ENCODE measurements at regions not wholly inside any gene's neighbourhood (a gene's known extent, or its start where the extent isn't known, plus 50 kb on each side); places are given as distances from the start of the nearest gene placed in this dataset.

DNA sequence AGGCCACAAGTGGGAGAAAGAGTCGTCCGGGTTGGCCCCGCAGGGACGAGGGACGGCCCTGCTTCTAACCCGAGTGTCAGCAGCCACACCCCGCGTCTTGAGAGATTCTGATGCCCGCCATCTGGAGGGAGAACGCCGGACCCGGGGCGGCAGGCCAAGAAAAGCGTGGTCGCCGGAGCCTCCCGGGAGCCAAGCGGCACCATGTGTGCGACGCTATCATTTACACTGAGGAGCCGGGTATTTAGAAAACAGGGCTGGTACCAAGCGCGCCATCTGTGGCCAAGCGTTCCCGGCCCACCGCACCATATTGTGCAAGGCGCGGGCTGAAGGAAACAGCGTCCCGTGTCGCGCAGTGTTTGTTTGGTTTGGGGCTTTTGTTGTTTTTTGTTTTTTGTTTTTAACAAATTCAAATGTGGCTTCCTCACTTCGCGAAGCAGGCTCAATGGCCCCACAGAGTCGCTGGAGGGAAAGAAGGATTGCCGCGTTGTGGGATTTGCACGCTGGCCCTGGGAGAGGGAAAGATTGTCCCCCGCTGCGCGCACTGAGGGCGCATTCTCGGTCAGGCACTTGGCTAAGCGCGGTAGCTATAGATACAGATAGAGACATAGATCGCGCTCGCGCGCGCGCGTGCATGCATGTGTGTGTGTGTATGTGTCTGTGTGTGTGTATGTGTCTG lies 153.8 kb downstream of the BCL11B start (continued):
- TF ChIP-seq, protein P1, sequence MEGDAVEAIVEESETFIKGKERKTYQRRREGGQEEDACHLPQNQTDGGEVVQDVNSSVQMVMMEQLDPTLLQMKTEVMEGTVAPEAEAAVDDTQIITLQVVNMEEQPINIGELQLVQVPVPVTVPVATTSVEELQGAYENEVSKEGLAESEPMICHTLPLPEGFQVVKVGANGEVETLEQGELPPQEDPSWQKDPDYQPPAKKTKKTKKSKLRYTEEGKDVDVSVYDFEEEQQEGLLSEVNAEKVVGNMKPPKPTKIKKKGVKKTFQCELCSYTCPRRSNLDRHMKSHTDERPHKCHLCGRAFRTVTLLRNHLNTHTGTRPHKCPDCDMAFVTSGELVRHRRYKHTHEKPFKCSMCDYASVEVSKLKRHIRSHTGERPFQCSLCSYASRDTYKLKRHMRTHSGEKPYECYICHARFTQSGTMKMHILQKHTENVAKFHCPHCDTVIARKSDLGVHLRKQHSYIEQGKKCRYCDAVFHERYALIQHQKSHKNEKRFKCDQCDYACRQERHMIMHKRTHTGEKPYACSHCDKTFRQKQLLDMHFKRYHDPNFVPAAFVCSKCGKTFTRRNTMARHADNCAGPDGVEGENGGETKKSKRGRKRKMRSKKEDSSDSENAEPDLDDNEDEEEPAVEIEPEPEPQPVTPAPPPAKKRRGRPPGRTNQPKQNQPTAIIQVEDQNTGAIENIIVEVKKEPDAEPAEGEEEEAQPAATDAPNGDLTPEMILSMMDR (tag by site-specific recombination; IDR thresholded peaks at IDR 0.05) = peak; percentile 36; the same call in 1 of the 2 replicates
- TF ChIP-seq ZIC2 (tag by site-specific recombination; IDR thresholded peaks at IDR 0.05) (peak; percentile 29; the same call in 1 of the 2 replicates), TCF7L2 (IDR thresholded peaks at IDR 0.05; ENCODE audit: borderline replicate concordance, low read depth, low read length) (no peak), ZNF121 (tag by site-specific recombination; IDR thresholded peaks at IDR 0.05) (no peak), ZNF335 (tag by site-specific recombination; conservative IDR thresholded peaks at IDR 0.05) (peak; percentile 62), RBAK (tag by site-specific recombination; IDR thresholded peaks at IDR 0.05) (no peak), ZNF843 (tag by site-specific recombination; IDR thresholded peaks at IDR 0.05) (no peak)
- TF ChIP-seq, protein P2, sequence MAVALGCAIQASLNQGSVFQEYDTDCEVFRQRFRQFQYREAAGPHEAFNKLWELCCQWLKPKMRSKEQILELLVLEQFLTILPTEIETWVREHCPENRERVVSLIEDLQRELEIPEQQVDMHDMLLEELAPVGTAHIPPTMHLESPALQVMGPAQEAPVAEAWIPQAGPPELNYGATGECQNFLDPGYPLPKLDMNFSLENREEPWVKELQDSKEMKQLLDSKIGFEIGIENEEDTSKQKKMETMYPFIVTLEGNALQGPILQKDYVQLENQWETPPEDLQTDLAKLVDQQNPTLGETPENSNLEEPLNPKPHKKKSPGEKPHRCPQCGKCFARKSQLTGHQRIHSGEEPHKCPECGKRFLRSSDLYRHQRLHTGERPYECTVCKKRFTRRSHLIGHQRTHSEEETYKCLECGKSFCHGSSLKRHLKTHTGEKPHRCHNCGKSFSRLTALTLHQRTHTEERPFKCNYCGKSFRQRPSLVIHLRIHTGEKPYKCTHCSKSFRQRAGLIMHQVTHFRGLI (tag by site-specific recombination; IDR thresholded peaks at IDR 0.05) = 0 out of 2 replicates have a peak, but pooled peaks have one; percentile 16
- TF ChIP-seq, protein P3, sequence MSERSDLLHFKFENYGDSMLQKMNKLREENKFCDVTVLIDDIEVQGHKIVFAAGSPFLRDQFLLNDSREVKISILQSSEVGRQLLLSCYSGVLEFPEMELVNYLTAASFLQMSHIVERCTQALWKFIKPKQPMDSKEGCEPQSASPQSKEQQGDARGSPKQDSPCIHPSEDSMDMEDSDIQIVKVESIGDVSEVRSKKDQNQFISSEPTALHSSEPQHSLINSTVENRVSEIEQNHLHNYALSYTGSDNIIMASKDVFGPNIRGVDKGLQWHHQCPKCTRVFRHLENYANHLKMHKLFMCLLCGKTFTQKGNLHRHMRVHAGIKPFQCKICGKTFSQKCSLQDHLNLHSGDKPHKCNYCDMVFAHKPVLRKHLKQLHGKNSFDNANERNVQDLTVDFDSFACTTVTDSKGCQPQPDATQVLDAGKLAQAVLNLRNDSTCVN (tag by site-specific recombination; optimal IDR thresholded peaks at IDR 0.05) = peak; percentile 52
- TF ChIP-seq, protein P4, sequence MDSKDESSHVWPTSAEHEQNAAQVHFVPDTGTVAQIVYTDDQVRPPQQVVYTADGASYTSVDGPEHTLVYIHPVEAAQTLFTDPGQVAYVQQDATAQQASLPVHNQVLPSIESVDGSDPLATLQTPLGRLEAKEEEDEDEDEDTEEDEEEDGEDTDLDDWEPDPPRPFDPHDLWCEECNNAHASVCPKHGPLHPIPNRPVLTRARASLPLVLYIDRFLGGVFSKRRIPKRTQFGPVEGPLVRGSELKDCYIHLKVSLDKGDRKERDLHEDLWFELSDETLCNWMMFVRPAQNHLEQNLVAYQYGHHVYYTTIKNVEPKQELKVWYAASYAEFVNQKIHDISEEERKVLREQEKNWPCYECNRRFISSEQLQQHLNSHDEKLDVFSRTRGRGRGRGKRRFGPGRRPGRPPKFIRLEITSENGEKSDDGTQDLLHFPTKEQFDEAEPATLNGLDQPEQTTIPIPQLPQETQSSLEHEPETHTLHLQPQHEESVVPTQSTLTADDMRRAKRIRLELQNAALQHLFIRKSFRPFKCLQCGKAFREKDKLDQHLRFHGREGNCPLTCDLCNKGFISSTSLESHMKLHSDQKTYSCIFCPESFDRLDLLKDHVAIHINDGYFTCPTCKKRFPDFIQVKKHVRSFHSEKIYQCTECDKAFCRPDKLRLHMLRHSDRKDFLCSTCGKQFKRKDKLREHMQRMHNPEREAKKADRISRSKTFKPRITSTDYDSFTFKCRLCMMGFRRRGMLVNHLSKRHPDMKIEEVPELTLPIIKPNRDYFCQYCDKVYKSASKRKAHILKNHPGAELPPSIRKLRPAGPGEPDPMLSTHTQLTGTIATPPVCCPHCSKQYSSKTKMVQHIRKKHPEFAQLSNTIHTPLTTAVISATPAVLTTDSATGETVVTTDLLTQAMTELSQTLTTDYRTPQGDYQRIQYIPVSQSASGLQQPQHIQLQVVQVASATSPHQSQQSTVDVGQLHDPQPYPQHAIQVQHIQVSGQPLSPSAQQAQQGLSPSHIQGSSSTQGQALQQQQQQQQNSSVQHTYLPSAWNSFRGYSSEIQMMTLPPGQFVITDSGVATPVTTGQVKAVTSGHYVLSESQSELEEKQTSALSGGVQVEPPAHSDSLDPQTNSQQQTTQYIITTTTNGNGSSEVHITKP (tag by site-specific recombination; IDR thresholded peaks at IDR 0.05) = 0 out of 2 replicates have a peak, but pooled peaks have one; percentile 17

DNA sequence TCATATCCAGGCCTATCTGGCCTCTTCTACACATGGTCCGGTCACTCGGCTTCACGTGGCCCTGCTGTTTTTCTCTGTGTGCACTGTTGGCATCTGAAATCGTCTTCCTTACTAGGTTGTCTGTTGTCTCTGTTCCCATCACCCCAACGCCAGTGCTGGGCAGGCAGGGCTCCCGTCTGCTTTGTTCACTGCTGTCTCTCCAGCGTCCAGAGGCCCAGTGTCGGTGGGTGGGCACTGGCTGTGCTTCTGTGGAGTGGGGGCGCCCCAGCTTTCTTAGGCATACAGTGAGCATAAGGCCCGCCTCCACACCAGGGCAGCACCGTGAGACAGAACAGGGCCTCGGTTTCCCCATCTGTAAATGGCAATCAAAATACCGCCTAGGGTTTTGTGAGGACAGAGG lies 153.1 kb downstream of the BCL11B start:
- Histone ChIP-seq H3K27ac (ENCODE audit: extremely low read depth, low read depth, low read length) (no peak overlapping the region), H3K4me3 (ENCODE audit: low read depth, low read length) (no peak overlapping the region), H3K36me3 (ENCODE audit: control insufficient read depth in 2 of 2, insufficient read depth in 1 of 2, low read length in 2 of 2) (no peaks in the 10 kb centered on the region), H3K9me3 (ENCODE audit: control insufficient read depth, insufficient read depth, low read depth, low read length) (no peaks in the 10 kb centered on the region), H3K4me1 (ENCODE audit: control insufficient read depth, insufficient read depth, low read length) (peaks cover 4% of the 10 kb centered on the region)
- ChIA-PET POLR2A (no interaction called here), CTCF (no interaction called here)
- TF ChIP-seq ZNF621 (tag by site-specific recombination; IDR thresholded peaks at IDR 0.05) = no peak
- no peak for TF ChIP-seq ZNF140 (tag by site-specific recombination; IDR thresholded peaks at IDR 0.05)
